HepG2 (cell line): ENCODE measurements at regions not wholly inside any gene's neighbourhood (a gene's known extent, or its start where the extent isn't known, plus 50 kb on each side); places are given as distances from the start of the nearest gene placed in this dataset.

ENCODE experiments used
- AGO1 ChIP-seq: fragments of 200-400 bp; formaldehyde crosslinking; IDR thresholded peaks from 2 replicates; pipeline ENCODE4 v1.6.1; 2017; ENCODE audit warnings: mild to moderate bottlenecking, low read depth, low read length, moderate library complexity; ENCODE audit not compliant: poor library complexity, severe bottlenecking
- ASH2L ChIP-seq: fragments of 300-600, 200-600 bp; sonication (generic); IDR thresholded peaks from 2 replicates; pipeline ENCODE4 v1.7.0; 2017; ENCODE audit warnings: low read depth, mild to moderate bottlenecking, moderate library complexity, mixed read lengths, low read length; ENCODE audit not compliant: insufficient read length
- EEA1 ChIP-seq: sonication (generic); formaldehyde crosslinking; IDR thresholded peaks from 2 replicates; pipeline ENCODE4 v1.5.1; 2020; ENCODE audit warnings: mild to moderate bottlenecking, missing genetic modification reagents, borderline replicate concordance
- GATAD1 ChIP-seq: IDR thresholded peaks from 2 replicates; pipeline ENCODE4 v1.6.1; 2016; ENCODE audit warnings: missing genetic modification reagents, missing compliant biosample characterization
- HNRNPLL ChIP-seq: fragments of 200-400 bp; formaldehyde crosslinking; IDR thresholded peaks from 2 replicates; pipeline ENCODE4 v1.6.1; 2017; ENCODE audit warnings: mild to moderate bottlenecking, low read depth, low read length; ENCODE audit not compliant: poor library complexity, severe bottlenecking
- MXI1 ChIP-seq: IDR thresholded peaks from 3 replicates; pipeline ENCODE4 v1.6.1; 2012; ENCODE audit warnings: low read depth, low read length, inconsistent platforms, borderline replicate concordance
- POLR2AphosphoS2 ChIP-seq: IDR thresholded peaks from 2 replicates; pipeline ENCODE4 v1.6.1; 2011; ENCODE audit warnings: low read depth, low read length, improper control_type of control experiment
- SALL1 ChIP-seq: sonication (generic); formaldehyde crosslinking; IDR thresholded peaks from 2 replicates; pipeline ENCODE4 v1.8.0; 2022; ENCODE audit warnings: mild to moderate bottlenecking, missing genetic modification reagents
- SAP130 ChIP-seq: IDR thresholded peaks from 2 replicates; pipeline ENCODE4 v1.6.1; 2016; ENCODE audit warnings: low read depth
- SIX1 ChIP-seq: sonication (generic); formaldehyde crosslinking; IDR thresholded peaks from 2 replicates; pipeline ENCODE4 v1.4.0; 2020; ENCODE audit warnings: missing genetic modification reagents, borderline replicate concordance
- STAT5B ChIP-seq: sonication (generic); formaldehyde crosslinking; IDR thresholded peaks from 2 replicates; pipeline ENCODE4 v1.4.0; 2020; ENCODE audit warnings: missing genetic modification reagents
- ZC3H4 ChIP-seq: sonication (generic); formaldehyde crosslinking; IDR thresholded peaks from 2 replicates; pipeline ENCODE4 v1.4.0; 2020; ENCODE audit warnings: missing genetic modification reagents, borderline replicate concordance
- ZNF101 ChIP-seq: sonication (generic); formaldehyde crosslinking; IDR thresholded peaks from 2 replicates; pipeline ENCODE4 v1.4.0; 2020; ENCODE audit warnings: mild to moderate bottlenecking, low read depth, missing genetic modification reagents, borderline replicate concordance
- ZNF232 ChIP-seq: sonication (generic); formaldehyde crosslinking; IDR thresholded peaks from 2 replicates; pipeline ENCODE4 v1.4.0; 2020; ENCODE audit warnings: missing genetic modification reagents, borderline replicate concordance
- ZNF280D ChIP-seq: sonication (generic); formaldehyde crosslinking; IDR thresholded peaks from 2 replicates; pipeline ENCODE4 v1.5.1; 2020; ENCODE audit warnings: mild to moderate bottlenecking, missing genetic modification reagents
- ZNF296 ChIP-seq: sonication (generic); formaldehyde crosslinking; conservative IDR thresholded peaks from 2 replicates; pipeline ENCODE4 v1.5.0; 2020; ENCODE audit warnings: mild to moderate bottlenecking, missing genetic modification reagents
- ZNF615 ChIP-seq: sonication (generic); formaldehyde crosslinking; IDR thresholded peaks from 2 replicates; pipeline ENCODE4 v1.5.0; 2020; ENCODE audit warnings: mild to moderate bottlenecking, missing genetic modification reagents, borderline replicate concordance
- ZSCAN25 ChIP-seq: sonication (generic); formaldehyde crosslinking; IDR thresholded peaks from 2 replicates; pipeline ENCODE4 v1.8.0; 2022; ENCODE audit warnings: mild to moderate bottlenecking, missing genetic modification reagents
- TF ChIP-seq, protein P1 (sequence below): sonication (generic); formaldehyde crosslinking; IDR thresholded peaks from 2 replicates; pipeline ENCODE4 v1.9.0; 2021; ENCODE audit warnings: missing genetic modification reagents, borderline replicate concordance
- TF ChIP-seq, protein P2 (sequence below): sonication (generic); formaldehyde crosslinking; IDR thresholded peaks from 2 replicates; pipeline ENCODE4 v1.5.0; 2020; ENCODE audit warnings: missing genetic modification reagents, mild to moderate bottlenecking, borderline replicate concordance

DNA sequence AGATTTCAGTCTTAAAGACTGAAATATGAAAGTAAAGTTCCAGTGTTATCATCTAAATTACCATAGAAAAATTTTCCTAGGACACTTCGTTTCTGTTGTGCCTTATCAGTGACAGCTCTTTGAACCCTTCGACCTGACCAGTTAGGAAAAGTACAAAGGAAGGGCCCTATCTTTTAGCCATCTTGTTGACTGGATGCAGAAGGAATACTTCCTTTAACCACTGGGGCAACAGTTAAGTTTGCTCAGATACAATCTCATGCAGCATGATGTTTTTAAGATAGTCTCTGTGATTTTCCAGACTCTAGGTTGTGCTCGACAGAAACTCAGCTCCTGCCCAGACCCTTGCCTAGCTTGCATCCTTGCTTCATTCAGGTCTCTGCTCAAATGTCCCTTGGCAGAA lies 210.5 kb upstream of the RPS6KA3 start (continued):
- TF ChIP-seq, protein P1, sequence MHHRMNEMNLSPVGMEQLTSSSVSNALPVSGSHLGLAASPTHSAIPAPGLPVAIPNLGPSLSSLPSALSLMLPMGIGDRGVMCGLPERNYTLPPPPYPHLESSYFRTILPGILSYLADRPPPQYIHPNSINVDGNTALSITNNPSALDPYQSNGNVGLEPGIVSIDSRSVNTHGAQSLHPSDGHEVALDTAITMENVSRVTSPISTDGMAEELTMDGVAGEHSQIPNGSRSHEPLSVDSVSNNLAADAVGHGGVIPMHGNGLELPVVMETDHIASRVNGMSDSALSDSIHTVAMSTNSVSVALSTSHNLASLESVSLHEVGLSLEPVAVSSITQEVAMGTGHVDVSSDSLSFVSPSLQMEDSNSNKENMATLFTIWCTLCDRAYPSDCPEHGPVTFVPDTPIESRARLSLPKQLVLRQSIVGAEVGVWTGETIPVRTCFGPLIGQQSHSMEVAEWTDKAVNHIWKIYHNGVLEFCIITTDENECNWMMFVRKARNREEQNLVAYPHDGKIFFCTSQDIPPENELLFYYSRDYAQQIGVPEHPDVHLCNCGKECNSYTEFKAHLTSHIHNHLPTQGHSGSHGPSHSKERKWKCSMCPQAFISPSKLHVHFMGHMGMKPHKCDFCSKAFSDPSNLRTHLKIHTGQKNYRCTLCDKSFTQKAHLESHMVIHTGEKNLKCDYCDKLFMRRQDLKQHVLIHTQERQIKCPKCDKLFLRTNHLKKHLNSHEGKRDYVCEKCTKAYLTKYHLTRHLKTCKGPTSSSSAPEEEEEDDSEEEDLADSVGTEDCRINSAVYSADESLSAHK (CRISPR knock-in tag) = no peak
- no peak for TF ChIP-seq ZNF296 (CRISPR knock-in tag)
- no peak for TF ChIP-seq SAP130
- TF ChIP-seq, protein P2, sequence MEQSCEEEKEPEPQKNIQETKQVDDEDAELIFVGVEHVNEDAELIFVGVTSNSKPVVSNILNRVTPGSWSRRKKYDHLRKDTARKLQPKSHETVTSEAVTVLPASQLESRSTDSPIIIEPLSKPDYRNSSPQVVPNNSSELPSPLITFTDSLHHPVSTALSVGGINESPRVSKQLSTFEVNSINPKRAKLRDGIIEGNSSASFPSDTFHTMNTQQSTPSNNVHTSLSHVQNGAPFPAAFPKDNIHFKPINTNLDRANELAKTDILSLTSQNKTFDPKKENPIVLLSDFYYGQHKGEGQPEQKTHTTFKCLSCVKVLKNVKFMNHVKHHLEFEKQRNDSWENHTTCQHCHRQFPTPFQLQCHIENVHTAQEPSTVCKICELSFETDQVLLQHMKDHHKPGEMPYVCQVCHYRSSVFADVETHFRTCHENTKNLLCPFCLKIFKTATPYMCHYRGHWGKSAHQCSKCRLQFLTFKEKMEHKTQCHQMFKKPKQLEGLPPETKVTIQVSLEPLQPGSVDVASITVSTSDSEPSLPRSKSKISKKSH (CRISPR knock-in tag) = no peak
- TF ChIP-seq STAT5B (CRISPR knock-in tag) = no peak
- TF ChIP-seq ZC3H4 (CRISPR knock-in tag) = no peak
- TF ChIP-seq MXI1 = no peak
- no peak for TF ChIP-seq ZNF101 (CRISPR knock-in tag)
- TF ChIP-seq HNRNPLL = no peak
- TF ChIP-seq SALL1 (CRISPR knock-in tag) = peak; percentile 63; the same call in 1 of the 2 replicates
- no peak for TF ChIP-seq AGO1
- TF ChIP-seq GATAD1 = no peak
- TF ChIP-seq EEA1 (CRISPR knock-in tag) = no peak
- TF ChIP-seq ZNF280D (CRISPR knock-in tag) = no peak
- no peak for TF ChIP-seq ZNF615 (CRISPR knock-in tag)
- TF ChIP-seq POLR2AphosphoS2 = no peak
- no peak for TF ChIP-seq ZNF232
- no peak for TF ChIP-seq SIX1
- no peak for TF ChIP-seq ASH2L
- TF ChIP-seq ZSCAN25 (CRISPR knock-in tag) = no peak
